ENCODE measurements at regions not wholly inside any gene's neighbourhood (a gene's known extent, or its start where the extent isn't known, plus 50 kb on each side); places are given as distances from the start of the nearest gene placed in this dataset.

DNA sequence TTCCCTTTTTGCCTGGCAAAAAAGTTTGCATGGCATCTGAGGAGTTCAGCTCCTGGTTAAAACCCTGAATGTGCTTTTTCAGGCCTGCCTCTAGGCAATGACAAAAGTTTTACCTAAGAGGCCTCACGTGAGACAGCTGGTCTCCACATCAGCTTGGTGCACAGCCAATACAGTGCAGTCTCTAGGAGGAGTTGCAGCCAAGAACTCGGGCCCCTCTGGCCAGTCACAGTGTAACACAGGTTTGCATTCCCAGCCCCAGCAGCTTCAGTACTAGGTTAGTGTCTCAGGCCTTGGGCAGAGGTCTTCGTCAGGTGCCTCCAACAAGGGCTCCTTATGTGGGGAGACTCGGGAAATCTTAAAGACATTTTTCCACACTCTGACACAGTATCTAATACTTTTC is 771.7 kb downstream of the SORCS1 start:
- Histone ChIP-seq H3K9me3 (ENCODE audit: control insufficient read depth in 2 of 2, insufficient read depth in 1 of 2, low read depth in 1 of 2, low read length in 1 of 2) (no peaks in the 10 kb centered on the region), H3K27ac (ENCODE audit: low read depth in 1 of 3, low read length in 2 of 3) (no peak overlapping the region), H3K4me1 (ENCODE audit: control insufficient read depth in 3 of 3, insufficient read depth in 2 of 3, low read depth in 1 of 3, low read length in 2 of 3) (no peaks in the 10 kb centered on the region), H3K36me3 (ENCODE audit: control insufficient read depth in 3 of 3, insufficient read depth in 2 of 3, low read depth in 1 of 3, low read length in 3 of 3) (no peaks in the 10 kb centered on the region), H3K4me3 (ENCODE audit: low read depth in 1 of 3, low read length in 3 of 3) (no peak overlapping the region), H3K27me3 (ENCODE audit: control insufficient read depth in 3 of 3, insufficient read depth in 3 of 3, low read length in 3 of 3) (no peaks in the 10 kb centered on the region)
- FAIRE-seq (no peak), DNase-seq (no peak)
- 62 to 72% (median 63%) methylated on average over 4 of the region's 4 CpGs for WGBS, 3 donors

- Histone ChIP-seq H3K36me3 (ENCODE audit: control insufficient read depth in 3 of 3, insufficient read depth in 2 of 3, low read depth in 1 of 3, low read length in 3 of 3) (no peaks in the 10 kb centered on the region), H3K4me3 (ENCODE audit: low read depth in 1 of 3, low read length in 3 of 3) (no peak overlapping the region), H3K4me1 (ENCODE audit: control insufficient read depth in 3 of 3, insufficient read depth in 2 of 3, low read depth in 1 of 3, low read length in 2 of 3) (no peaks in the 10 kb centered on the region), H3K27ac (ENCODE audit: low read depth in 1 of 3, low read length in 2 of 3) (no peak overlapping the region), H3K9me3 (ENCODE audit: control insufficient read depth in 2 of 2, insufficient read depth in 1 of 2, low read depth in 1 of 2, low read length in 1 of 2) (no peaks in the 10 kb centered on the region), H3K27me3 (ENCODE audit: control insufficient read depth in 3 of 3, insufficient read depth in 3 of 3, low read length in 3 of 3) (no peaks in the 10 kb centered on the region)
- DNase-seq, result no peak
- FAIRE-seq, result no peak
Measured at GRCh38 chr10:106387063-106387462, 777.4 kb downstream of the SORCS1 start.

- no peak for FAIRE-seq
- no peaks in the 10 kb centered on the region for H3K36me3 ChIP-seq (ENCODE audit: control insufficient read depth in 3 of 3, insufficient read depth in 2 of 3, low read depth in 1 of 3, low read length in 3 of 3)
- no peaks in the 10 kb centered on the region for H3K4me1 ChIP-seq (ENCODE audit: control insufficient read depth in 3 of 3, insufficient read depth in 2 of 3, low read depth in 1 of 3, low read length in 2 of 3)
- no peaks in the 10 kb centered on the region for H3K9me3 ChIP-seq (ENCODE audit: control insufficient read depth in 2 of 2, insufficient read depth in 1 of 2, low read depth in 1 of 2, low read length in 1 of 2)
- WGBS, 3 donors, result 53 to 72% (median 71%) methylated on average over 5 of the region's 5 CpGs
- no peak overlapping the region for H3K4me3 ChIP-seq (ENCODE audit: low read depth in 1 of 3, low read length in 3 of 3)
- no peak overlapping the region for H3K27ac ChIP-seq (ENCODE audit: low read depth in 1 of 3, low read length in 2 of 3)
- no peak for DNase-seq
- no peaks in the 10 kb centered on the region for H3K27me3 ChIP-seq (ENCODE audit: control insufficient read depth in 3 of 3, insufficient read depth in 3 of 3, low read length in 3 of 3)
Measured at GRCh38 chr10:106384496-106384895, 780.0 kb downstream of the SORCS1 start.

- FAIRE-seq, result no peak
- no peak overlapping the region for H3K4me3 ChIP-seq (ENCODE audit: low read depth in 1 of 3, low read length in 3 of 3)
- H3K9me3 ChIP-seq (ENCODE audit: control insufficient read depth in 2 of 2, insufficient read depth in 1 of 2, low read depth in 1 of 2, low read length in 1 of 2), result no peaks in the 10 kb centered on the region
- WGBS, 3 donors, result 85 to 93% (median 92%) methylated on average over 3 of the region's 3 CpGs
- no peaks in the 10 kb centered on the region for H3K4me1 ChIP-seq (ENCODE audit: control insufficient read depth in 3 of 3, insufficient read depth in 2 of 3, low read depth in 1 of 3, low read length in 2 of 3)
- H3K27me3 ChIP-seq (ENCODE audit: control insufficient read depth in 3 of 3, insufficient read depth in 3 of 3, low read length in 3 of 3), result no peaks in the 10 kb centered on the region
- no peak overlapping the region for H3K27ac ChIP-seq (ENCODE audit: low read depth in 1 of 3, low read length in 2 of 3)
- no peaks in the 10 kb centered on the region for H3K36me3 ChIP-seq (ENCODE audit: control insufficient read depth in 3 of 3, insufficient read depth in 2 of 3, low read depth in 1 of 3, low read length in 3 of 3)
- DNase-seq, result no peak
Measured at GRCh38 chr10:106380706-106381105, 783.8 kb downstream of the SORCS1 start.

- Histone ChIP-seq H3K27ac (ENCODE audit: low read depth in 1 of 3, low read length in 2 of 3) (no peak overlapping the region), H3K4me1 (ENCODE audit: control insufficient read depth in 3 of 3, insufficient read depth in 2 of 3, low read depth in 1 of 3, low read length in 2 of 3) (no peaks in the 10 kb centered on the region), H3K9me3 (ENCODE audit: control insufficient read depth in 2 of 2, insufficient read depth in 1 of 2, low read depth in 1 of 2, low read length in 1 of 2) (no peaks in the 10 kb centered on the region), H3K4me3 (ENCODE audit: low read depth in 1 of 3, low read length in 3 of 3) (no peak overlapping the region), H3K36me3 (ENCODE audit: control insufficient read depth in 3 of 3, insufficient read depth in 2 of 3, low read depth in 1 of 3, low read length in 3 of 3) (no peaks in the 10 kb centered on the region), H3K27me3 (ENCODE audit: control insufficient read depth in 3 of 3, insufficient read depth in 3 of 3, low read length in 3 of 3) (no peaks in the 10 kb centered on the region)
- FAIRE-seq (peak; percentile 64), DNase-seq (no peak)
- WGBS, 3 donors, result 64 to 80% (median 68%) methylated on average over 3 of the region's 3 CpGs
Measured at GRCh38 chr10:106378251-106378650, 786.3 kb downstream of the SORCS1 start.

GRCh38 chr10:106370751-106371150 is 793.8 kb downstream of the SORCS1 start:
- Histone ChIP-seq H3K27me3 (ENCODE audit: control insufficient read depth in 3 of 3, insufficient read depth in 3 of 3, low read length in 3 of 3) (no peaks in the 10 kb centered on the region), H3K27ac (ENCODE audit: low read depth in 1 of 3, low read length in 2 of 3) (no peak overlapping the region), H3K9me3 (ENCODE audit: control insufficient read depth in 2 of 2, insufficient read depth in 1 of 2, low read depth in 1 of 2, low read length in 1 of 2) (no peaks in the 10 kb centered on the region), H3K36me3 (ENCODE audit: control insufficient read depth in 3 of 3, insufficient read depth in 2 of 3, low read depth in 1 of 3, low read length in 3 of 3) (no peaks in the 10 kb centered on the region), H3K4me1 (ENCODE audit: control insufficient read depth in 3 of 3, insufficient read depth in 2 of 3, low read depth in 1 of 3, low read length in 2 of 3) (no peaks in the 10 kb centered on the region), H3K4me3 (ENCODE audit: low read depth in 1 of 3, low read length in 3 of 3) (no peak overlapping the region)
- FAIRE-seq (no peak), DNase-seq (no peak)
- 79 to 87% (median 82%) methylated on average over 6 of the region's 6 CpGs for WGBS, 3 donors

- Histone ChIP-seq H3K27me3 (ENCODE audit: control insufficient read depth in 3 of 3, insufficient read depth in 3 of 3, low read length in 3 of 3) (no peaks in the 10 kb centered on the region), H3K36me3 (ENCODE audit: control insufficient read depth in 3 of 3, insufficient read depth in 2 of 3, low read depth in 1 of 3, low read length in 3 of 3) (no peaks in the 10 kb centered on the region), H3K4me3 (ENCODE audit: low read depth in 1 of 3, low read length in 3 of 3) (no peak overlapping the region), H3K9me3 (ENCODE audit: control insufficient read depth in 2 of 2, insufficient read depth in 1 of 2, low read depth in 1 of 2, low read length in 1 of 2) (no peaks in the 10 kb centered on the region), H3K4me1 (ENCODE audit: control insufficient read depth in 3 of 3, insufficient read depth in 2 of 3, low read depth in 1 of 3, low read length in 2 of 3) (no peaks in the 10 kb centered on the region), H3K27ac (ENCODE audit: low read depth in 1 of 3, low read length in 2 of 3) (no peak overlapping the region)
- FAIRE-seq (no peak), DNase-seq (no peak)
- WGBS, 3 donors, result 61 to 64% (median 63%) methylated on average over 2 of the region's 2 CpGs
Measured at GRCh38 chr10:106360870-106361269, 803.6 kb downstream of the SORCS1 start.

DNA sequence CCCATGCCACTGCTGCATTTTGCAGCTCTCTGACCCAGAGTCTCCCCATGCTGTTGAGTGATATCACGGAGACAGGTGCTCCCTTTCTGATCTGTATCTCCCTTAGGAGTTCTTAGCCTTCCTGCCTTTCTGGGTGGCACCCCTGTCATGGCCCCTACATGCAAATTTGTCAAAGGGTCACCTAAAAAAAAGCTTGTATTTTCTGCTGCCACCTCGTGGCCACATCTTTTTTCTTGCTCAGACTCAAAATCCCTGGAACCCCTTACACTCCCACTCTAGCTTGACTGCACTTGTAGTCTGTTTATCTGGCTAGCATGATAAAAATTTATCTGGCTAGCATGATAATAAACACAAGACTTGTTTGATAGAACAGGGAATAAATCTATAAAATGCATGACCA is 809.1 kb downstream of the SORCS1 start:
- WGBS, 3 donors, result 22 to 37% (median 27%) methylated on average over 2 of the region's 2 CpGs
- Histone ChIP-seq H3K27ac (ENCODE audit: low read depth in 1 of 3, low read length in 2 of 3) (no peak overlapping the region), H3K36me3 (ENCODE audit: control insufficient read depth in 3 of 3, insufficient read depth in 2 of 3, low read depth in 1 of 3, low read length in 3 of 3) (no peaks in the 10 kb centered on the region), H3K9me3 (ENCODE audit: control insufficient read depth in 2 of 2, insufficient read depth in 1 of 2, low read depth in 1 of 2, low read length in 1 of 2) (no peaks in the 10 kb centered on the region), H3K4me1 (ENCODE audit: control insufficient read depth in 3 of 3, insufficient read depth in 2 of 3, low read depth in 1 of 3, low read length in 2 of 3) (no peaks in the 10 kb centered on the region), H3K27me3 (ENCODE audit: control insufficient read depth in 3 of 3, insufficient read depth in 3 of 3, low read length in 3 of 3) (no peaks in the 10 kb centered on the region), H3K4me3 (ENCODE audit: low read depth in 1 of 3, low read length in 3 of 3) (no peak overlapping the region)
- no peak for DNase-seq
- FAIRE-seq, result no peak

- Histone ChIP-seq H3K36me3 (ENCODE audit: control insufficient read depth in 3 of 3, insufficient read depth in 2 of 3, low read depth in 1 of 3, low read length in 3 of 3) (no peaks in the 10 kb centered on the region), H3K4me3 (ENCODE audit: low read depth in 1 of 3, low read length in 3 of 3) (no peak overlapping the region), H3K27me3 (ENCODE audit: control insufficient read depth in 3 of 3, insufficient read depth in 3 of 3, low read length in 3 of 3) (no peaks in the 10 kb centered on the region), H3K4me1 (ENCODE audit: control insufficient read depth in 3 of 3, insufficient read depth in 2 of 3, low read depth in 1 of 3, low read length in 2 of 3) (no peaks in the 10 kb centered on the region), H3K9me3 (ENCODE audit: control insufficient read depth in 2 of 2, insufficient read depth in 1 of 2, low read depth in 1 of 2, low read length in 1 of 2) (no peaks in the 10 kb centered on the region), H3K27ac (ENCODE audit: low read depth in 1 of 3, low read length in 2 of 3) (no peak overlapping the region)
- DNase-seq (no peak), FAIRE-seq (no peak)
Measured at GRCh38 chr10:106348933-106349332, 815.6 kb downstream of the SORCS1 start.
